GM19193 (cell line): ENCODE measurements at regions not wholly inside any gene's neighbourhood (a gene's known extent, or its start where the extent isn't known, plus 50 kb on each side); places are given as distances from the start of the nearest gene placed in this dataset.

Experiments
- POLR2A ChIP-seq: IDR thresholded peaks from 4 replicates; pipeline ENCODE4 v1.6.1; 2011; ENCODE audit not compliant: insufficient read depth, insufficient read length; ENCODE audit errors: extremely low read depth

DNA sequence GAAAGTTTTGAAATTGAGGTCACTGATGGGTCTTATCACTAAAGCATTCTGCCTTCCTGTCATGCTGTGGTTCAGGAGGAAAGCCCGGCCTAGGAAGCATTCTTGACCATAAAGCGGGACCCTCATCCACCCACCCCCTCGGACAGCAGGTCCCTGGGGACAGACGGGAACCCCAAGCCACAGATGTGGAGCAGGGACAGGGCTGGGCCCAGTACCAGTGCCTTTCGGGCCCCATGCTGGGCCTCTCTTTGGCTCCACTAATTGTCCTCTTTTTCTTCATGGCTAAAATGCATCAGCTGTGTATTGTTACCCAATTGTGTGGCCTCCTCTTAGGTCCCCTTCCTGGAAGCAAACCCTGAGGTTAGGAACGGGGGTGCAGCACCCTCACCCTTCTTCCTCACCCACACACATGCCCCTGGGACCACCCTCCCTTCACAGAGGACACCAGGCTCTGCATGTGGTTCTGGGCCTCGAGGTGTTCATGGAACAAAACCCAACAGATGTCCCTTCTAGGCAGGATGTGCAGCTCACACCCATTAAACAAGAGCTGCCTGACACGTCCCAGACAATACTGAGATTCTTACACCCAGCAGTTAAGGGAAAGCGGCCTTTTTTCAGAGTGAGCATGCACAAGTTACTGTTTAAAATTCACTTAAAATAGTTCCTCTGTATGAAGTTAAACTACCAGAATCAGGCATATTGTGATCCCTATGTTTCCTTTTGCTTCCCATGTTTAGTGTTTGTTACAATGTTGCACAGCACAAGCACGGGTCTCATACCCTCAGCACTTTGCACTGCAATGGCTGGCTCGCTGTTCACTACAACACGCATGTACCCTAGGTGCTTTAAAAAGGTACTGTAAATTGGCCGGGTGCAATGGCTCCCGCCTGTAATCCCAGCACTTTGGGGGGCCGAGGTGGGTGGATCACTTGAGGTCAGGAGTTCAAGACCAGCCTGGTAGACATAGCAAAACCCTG, 807.6 kb downstream of the BRD1 start:
- TF ChIP-seq POLR2A, result no peak

DNA sequence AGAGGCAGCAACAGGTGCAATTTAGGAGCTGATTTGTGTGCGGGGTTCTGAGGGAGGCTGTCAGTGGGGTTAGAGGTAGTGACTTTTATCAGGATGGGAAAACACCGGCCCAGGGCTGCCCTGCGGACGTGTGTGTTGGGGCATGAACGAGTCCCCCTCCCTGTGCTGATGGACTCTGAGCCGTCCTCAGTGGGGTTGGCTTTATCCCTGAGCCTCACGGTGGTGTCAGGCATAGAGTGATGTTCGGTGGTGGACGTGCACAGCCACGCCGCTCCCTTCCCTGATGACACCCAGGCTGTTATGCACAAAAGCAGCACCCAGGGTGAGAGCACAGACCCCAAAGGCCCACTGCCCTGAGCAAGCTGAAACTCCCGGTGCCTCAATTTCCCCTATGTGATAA, 809.1 kb downstream of the BRD1 start:
- no peak for TF ChIP-seq POLR2A

DNA sequence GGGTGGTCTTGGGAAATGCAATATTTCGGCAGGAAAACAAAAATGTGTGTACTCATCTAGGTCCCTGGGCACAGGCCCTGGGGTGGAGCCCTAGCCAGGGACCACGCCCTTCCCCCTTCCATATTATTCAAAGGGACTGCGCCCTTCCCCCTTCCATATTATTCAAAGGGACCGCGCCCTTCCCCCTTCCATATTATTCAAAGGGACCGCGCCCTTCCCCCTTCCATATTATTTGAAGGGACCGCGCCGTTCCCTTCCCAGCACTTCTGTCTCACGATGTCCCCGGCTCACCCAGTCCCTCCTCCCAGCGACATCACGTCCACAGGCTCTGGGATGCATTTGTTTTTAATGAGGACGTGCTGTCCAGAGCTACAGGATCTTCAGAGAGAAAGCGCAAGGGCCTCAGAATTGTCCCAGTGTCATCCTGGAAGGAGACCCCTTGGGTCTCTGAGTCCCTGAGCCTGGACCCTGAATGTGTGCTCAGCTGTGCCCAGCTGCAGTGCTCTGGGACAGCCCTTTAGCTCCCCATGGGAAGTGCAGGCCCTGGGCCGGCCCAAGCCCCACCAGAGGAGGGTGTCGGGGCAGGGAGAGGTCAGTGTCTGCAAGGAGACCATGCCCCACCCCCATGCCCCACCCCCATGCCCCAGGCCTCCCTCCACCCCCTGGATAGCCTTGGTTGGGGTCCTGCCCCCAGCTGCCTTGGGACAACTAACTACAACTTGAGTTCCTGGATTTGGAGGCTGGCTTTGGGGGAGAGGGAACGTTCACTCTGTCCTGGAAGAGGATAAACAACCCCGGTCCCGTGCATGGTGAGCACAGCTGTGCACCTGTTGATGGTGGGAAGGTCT, 810.0 kb downstream of the BRD1 start:
- TF ChIP-seq POLR2A, result no peak

DNA sequence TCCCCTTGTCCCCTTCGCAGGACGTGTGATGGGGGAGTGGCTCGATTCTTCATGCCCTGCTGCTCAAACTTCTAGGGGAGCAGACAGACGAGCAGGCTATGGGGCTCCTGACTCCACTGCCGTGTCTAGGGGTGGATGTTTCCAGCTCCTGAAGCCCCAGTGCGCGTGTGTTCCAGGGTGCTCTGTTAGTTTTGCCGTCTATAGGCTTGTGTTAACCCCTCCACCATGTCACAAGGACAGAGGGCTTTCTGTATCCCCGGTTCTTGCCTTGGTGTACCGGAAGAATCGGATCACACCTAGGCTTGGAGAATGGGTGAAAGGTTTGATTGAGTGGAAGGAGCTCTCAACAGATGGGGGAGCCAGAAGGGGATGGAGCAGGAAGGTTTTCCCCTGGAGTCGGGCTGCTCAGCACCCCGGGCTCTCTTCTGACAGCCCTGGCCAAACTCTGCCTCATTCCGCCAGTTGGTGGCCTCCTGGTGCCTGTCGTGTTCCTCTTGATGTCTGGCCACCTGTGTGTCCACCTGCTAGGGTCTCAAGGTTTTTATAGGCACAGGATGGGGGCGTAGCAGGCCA, 810.7 kb downstream of the BRD1 start:
- TF ChIP-seq POLR2A, result no peak

DNA sequence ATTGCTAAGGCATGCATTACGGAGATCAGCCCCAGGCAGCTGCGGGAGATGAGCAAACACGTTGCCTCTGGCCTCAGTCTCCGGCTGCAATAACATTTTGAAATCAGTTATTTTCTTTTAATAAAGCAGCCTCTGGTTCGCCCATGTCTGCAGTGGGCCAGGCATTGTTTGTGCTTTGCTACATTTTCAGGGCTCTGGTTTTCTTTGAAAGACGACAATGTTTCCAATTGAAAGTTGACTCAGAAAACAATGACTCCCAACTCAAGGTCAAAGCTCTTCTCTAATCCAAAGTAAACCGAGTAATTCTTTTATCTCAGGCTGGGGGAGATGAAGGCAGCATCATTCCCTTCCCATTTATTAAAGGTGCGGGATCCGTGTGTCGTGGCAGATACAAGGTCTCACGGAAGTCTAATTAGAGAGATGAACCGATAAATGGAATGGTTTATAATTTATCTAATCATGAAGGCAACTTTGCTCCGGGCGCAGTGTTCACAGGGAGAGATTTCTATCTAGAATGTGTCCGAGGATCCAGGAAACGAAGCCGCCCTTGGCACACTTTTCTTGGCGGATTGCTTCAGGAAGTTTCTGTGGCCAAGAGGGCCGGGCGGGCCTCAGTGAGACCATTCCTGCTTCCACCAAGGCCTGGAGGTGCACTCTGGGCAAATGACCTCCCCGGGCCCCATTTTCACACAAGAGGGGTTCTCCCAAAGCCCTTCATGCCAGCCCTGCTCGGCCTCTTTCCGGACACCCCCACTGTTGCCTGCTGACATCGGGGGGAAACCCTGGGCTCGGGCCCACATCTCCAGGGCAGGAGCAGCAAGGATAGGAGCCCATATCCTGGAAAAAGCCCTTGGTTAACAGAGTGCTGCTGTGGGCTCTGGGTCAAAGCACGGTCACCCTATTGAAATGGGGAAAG, 811.4 kb downstream of the BRD1 start:
- no peak for TF ChIP-seq POLR2A

DNA sequence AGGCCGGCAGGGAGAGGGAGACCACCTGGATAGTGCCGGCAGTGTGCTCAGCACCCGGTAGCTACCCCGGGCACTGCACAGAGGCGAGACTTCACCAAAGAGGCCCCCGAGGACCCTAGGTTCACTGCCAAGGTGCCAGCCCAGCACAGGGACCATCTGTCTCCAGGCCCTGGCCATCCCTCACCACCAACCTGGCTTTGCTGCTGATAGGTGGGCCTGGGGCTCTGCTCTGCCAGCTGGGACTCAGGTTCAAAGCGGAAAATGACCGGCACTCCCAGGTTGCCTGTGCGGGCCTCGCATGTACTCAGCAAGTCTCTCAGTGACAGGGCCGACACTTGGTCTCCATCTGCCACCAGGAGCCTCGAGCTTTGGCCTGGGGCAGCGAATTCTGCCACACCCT, 812.2 kb downstream of the BRD1 start:
- no peak for TF ChIP-seq POLR2A

DNA sequence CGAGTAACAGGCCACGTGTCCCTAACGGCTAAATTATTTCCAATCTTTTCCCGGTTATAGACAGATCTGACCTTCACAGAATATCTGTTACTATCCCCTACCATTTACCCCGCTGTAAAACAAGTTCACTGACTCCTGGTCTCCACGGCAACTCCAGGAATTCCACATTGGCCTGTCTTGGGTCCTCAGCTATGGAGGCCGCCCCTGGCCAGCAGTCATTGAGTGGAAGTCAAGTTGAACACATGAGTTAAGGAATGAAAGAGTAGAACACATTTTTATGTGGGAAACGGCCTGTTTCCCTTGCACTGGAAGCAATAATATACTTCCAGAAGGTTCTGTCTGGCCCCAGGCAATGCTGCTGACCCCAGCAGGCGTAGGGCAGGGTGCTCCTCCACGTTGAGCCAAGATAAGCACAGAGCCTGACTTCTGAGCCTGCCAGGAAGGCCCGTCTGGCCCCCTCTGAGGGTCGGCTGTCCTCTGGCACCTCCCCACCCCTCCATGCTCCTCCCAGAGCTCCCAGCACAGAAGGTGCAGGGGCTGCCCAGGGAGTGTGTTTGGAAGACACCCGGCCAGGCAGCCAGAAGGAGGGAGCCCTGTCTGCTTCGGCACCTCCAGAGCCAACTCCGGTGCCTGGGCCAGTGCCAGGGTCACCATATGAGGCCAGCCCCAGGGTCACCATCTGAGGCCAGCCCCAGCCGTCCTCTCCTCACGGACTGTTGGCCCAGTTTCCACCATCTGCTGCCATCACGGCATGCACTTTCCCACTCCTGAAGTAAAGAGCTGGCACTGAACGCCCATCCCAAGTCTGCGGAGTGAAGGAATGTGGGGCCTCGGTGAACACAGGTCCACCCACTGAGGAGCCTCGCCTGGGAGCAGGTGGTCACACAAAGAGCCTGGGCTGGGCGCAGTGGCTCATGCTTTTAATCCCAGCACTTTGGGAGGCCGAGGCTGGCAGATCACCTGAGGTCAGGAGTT, 813.2 kb downstream of the BRD1 start:
- TF ChIP-seq POLR2A, result no peak

DNA sequence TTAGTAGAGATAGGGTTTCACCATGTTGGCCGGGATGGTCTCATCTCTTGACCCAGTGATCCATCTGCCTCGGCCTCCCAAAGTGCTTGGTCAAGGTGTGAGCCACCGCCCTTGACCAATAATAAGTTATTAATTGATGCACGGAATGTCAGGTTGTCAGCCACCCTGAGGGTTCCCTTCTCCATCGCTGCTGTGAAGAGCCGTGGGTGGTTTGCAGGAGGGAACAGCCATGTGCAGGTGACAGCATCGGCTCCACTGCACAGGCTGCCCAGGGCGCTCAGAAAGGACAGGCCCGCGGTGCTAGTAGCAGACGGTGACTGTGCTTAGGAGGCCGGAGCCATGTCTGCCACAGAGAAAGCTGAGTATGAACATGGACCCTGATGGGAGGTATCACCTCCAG, 814.0 kb downstream of the BRD1 start:
- TF ChIP-seq POLR2A, result no peak

DNA sequence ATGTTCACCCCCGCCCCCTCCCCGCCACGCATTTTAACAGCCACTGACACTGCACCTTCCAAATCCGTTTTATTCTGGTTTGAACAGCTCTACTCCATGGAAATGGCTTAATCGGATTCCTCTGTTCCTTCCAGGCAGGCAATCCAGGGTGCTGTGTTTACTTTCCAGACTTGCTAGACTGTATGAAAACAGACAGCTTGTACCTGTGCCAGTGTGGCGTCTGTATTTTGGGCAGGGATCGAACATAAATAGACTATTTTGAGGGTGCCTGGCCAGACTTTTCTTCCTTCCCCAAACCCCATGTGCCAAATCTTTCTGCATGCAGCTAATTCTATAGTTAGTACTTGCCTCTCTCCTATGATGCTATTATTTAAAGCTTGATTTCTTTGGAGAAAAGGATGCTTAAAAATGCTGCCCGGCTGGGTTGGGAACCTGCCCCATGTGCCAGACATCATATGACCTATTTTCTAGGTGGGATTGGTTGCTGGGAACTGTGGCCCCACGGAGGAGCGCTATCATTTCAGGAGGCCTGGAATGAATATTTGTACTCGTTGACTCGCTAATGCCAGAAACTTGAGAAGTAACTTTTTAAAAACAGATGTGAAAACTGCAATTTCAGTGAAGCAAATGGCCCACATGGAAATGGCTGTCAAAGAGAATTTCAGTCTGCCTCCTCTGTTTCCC, 814.8 kb downstream of the BRD1 start:
- TF ChIP-seq POLR2A, result no peak

DNA sequence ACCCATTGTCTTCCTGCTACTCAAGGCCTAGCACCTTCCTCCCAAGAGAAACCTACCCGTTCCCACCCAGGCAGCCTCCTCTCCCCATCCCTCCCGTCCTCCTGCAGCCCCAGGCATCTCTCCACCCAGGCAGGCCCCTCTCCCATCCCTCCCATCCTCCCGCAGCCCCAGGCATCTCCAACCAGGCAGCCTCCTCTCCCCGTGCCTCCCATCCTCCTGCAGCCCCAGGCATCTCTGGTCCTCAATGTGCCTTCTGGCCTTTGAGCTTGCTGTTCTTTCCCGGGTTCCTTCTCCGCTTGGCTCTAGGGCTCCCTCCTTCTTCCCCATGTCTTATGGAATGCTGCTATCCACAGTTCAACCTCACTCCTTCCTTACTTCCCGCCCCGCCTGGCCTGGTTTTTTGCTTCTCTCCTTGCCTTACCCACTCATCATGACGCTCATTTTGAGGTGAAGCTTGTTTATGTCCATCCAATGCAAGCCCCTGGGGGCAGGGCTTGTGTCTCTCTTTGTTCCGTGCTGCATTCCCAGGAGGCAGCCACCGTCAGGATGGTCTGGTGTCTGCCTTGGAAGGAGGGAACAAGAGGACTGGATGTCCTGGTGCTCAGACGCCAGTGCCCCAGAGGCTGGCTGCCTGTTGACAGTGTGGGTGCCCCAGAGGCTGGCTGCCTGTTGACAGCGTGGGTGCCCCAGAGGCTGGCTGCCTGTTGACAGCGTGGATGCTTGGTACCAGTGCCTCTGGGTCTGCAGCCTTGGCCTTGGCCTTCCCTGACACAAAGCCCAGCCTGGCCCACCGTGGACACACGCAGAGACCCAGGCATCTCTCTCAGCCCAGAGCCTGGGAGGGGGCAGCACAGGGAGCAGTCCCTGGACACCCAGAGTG, 815.7 kb downstream of the BRD1 start:
- TF ChIP-seq POLR2A, result no peak

DNA sequence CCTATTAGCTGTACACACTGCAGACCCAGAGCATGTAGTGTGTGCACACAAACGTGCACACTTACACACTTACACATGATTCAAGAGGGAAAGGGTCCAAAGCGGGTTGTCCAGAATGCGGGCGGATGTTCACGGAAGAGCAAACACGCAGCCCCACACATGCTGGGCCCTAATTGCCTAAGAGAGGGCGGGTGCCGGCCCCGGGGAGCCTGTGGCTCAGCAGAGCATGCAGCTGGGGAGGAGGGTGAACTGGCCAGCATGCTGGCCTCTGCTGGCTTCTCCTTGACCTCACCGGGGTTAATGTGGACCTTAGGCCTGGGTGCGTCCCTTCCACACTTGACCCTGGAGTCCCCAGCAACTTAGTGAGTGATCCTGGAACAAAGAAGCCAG, 816.3 kb downstream of the BRD1 start:
- TF ChIP-seq POLR2A, result no peak

DNA sequence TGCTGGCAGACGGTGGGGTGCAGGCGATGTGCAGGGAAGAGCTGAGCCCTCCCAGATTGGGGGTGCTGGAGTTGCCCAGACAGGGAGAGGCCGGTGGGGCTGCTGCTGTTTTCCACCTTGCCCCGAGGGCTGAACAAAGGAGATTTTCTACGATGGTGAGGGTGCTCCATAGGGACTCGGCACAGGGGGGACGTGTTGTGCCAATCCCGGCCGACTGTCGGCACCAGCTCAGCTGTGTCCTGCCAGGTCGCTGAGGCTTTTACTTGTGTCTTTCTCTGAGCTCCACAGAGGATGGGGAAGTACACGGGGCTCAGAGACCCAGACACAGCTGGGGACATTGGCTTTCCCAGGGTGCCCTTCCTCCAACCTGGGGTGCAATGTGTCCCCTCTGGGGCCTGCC, 816.8 kb downstream of the BRD1 start:
- TF ChIP-seq POLR2A, result no peak
